Stimulated activated CD4-positive, alpha-beta T cell treated with anti-CD3 and anti-CD28 coated beads, Interleukin-4, amount 100 ng/mL, for 48 hours (primary cell): ENCODE measurements at regions not wholly inside any gene's neighbourhood (a gene's known extent, or its start where the extent isn't known, plus 50 kb on each side); places are given as distances from the start of the nearest gene placed in this dataset.

Source experiments
- DNase-seq, 2 donors: peaks; one replicate each; pipeline ENCODE4 v3.0.0-alpha.2; 2020; ENCODE audit warnings: low read depth in 2 of 2

DNA sequence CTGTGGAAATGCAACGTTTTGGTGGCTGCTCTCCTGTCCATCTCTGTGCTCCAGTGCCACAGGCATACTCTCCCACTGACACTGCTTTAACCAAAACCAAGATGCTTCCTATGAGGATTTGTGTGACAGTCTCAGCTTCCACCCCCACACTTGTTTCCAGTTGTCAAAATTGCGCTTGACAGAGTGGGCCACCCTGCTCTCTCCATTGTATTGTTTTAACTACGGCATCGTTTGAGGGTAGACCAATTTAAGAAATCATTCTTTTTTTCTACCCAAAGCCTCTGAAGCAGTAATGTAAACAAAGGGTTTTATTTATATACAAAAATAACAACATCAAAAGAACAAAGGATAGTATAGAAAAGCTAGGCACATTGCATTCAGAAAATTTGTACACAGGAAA is 178.0 kb downstream of the INHBA start:
- DNase-seq = no peak

GRCh38 chr7:41520445-41520844 is 182.4 kb downstream of the INHBA start:
- DNase-seq = no peak

- DNase-seq = no peak
These were observed 185.1 kb downstream of the INHBA start for GRCh38 chr7:41517771-41518170.

DNA sequence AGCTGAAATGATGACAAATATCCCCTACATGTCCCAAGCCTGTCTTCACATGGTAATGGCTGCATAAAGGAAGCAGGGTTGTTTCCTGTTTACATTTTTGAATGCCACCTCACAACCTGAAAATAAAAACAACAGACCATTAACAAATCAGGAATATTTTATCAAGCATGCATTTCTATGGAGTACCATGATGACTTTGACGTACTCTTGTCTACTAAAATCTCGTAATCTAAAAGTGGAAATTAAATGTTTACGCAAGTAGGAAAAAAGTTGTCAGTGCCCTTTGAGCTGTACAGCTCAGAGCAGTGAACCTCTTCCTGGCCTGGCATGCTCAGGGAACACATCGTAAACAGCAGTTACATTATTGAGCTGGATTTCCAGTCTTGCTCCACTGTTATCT is 194.1 kb downstream of the INHBA start:
- no peak for DNase-seq

- DNase-seq = no peak
These were observed 195.1 kb downstream of the INHBA start for GRCh38 chr7:41507686-41508268.

GRCh38 chr7:41504214-41504980 is 198.5 kb downstream of the INHBA start:
- DNase-seq = no peak

- no peak for DNase-seq
These were observed 199.5 kb downstream of the INHBA start for GRCh38 chr7:41503438-41503837.

DNA sequence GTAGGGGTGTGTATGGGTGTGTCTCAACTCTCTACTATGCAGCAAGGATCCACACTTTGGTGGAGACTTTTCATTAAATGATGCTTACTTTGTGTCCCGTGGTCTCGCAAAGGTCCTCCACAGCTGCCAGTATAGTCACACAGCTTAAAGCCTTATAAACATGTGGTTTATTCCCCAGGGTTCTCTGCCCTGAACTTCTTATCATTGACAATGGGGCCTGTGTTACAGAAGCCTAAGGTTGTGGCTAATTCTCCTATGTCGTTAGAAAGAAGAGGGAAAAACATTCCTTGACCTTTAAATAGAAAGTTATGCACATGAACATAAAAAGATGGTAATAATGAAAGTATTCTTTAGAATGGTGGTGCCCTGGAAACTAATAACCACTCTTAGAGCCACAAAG is 201.4 kb downstream of the INHBA start:
- no peak for DNase-seq

DNA sequence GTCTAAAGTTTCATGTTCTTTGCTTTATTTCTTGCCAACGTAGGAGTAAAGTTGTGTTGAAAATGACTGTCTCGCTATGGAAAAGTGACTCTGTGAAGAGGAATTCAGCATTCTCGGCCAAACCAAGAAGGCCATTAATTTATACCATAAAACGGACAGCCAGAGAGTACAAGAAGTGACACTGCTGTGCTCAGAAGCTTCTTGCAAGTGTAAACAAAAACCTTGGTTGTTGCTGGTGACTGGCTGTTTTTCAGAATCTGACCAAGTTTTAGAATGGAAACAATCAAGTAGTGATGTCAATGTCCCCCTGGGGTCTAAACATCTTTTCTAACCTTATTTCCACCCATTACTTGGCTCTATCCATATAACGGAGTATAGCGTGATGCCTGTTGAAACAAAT is 201.9 kb downstream of the INHBA start:
- DNase-seq = no peak

DNA sequence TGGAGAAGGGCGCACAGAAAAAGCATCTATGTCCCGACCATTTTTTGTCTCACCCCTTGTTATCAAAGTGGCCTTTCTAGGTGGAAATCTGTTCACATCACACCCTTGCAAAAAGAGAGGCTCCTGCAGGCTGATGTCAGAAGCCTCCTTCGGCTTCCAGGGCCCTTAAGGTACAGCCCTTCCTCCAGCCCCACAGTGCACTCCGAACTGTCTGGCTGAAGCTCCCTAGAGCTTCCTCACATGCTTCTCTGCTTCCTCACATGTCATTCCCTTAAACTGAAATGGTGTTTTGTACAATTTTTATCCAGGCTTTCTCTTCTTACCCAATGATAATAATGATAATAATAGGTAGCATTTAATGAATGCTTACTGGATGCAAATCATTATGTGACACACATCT is 210.3 kb downstream of the INHBA start:
- no peak for DNase-seq

DNA sequence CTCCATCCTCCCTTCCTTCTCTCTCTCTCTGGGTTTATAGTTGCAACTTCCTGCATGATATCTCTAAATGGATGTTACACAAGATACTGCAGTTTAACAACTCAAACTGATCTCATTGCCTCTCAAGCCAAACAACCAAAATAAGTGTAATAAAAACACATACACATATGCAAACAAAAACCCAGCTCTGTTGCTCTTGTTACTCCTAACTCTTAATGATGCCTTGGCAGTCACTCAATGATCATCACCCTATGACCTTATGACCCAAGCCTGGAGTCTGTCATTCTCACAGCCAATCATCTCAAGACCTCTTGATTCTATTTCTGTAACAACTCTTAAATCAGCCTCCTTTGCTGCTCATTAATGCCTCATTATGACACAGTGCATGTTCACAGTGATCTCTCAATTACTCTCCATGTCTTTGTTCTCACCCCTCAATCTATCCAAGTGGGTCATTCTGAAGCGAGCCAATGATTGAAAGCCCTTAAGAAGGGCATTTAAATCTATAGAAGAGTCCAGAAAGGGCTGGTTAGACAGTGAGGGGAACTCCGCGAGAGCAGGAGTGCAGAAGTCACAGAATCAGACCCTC is 210.9 kb downstream of the INHBA start:
- no peak for DNase-seq

GRCh38 chr7:41491308-41491707 is 211.6 kb downstream of the INHBA start:
- no peak for DNase-seq

DNA sequence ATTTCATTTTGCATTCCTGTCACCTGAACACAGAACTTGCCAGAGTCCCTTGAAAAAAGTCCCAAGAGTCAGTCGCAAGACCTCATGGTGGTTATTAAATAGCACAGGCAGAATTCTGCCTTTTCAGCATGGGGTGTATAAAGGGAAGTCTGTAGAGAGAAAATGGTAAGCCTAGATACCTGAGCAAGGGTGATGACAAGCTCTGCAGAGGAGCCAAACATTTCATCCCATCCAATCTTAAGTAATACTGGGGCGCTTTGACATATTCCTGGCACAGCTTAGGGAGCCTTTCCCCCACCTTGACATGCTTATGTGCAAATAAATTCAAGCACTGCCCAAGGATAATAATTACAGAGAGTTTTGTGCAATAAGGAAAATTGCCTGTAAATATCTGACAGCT is 213.0 kb downstream of the INHBA start:
- no peak for DNase-seq

DNA sequence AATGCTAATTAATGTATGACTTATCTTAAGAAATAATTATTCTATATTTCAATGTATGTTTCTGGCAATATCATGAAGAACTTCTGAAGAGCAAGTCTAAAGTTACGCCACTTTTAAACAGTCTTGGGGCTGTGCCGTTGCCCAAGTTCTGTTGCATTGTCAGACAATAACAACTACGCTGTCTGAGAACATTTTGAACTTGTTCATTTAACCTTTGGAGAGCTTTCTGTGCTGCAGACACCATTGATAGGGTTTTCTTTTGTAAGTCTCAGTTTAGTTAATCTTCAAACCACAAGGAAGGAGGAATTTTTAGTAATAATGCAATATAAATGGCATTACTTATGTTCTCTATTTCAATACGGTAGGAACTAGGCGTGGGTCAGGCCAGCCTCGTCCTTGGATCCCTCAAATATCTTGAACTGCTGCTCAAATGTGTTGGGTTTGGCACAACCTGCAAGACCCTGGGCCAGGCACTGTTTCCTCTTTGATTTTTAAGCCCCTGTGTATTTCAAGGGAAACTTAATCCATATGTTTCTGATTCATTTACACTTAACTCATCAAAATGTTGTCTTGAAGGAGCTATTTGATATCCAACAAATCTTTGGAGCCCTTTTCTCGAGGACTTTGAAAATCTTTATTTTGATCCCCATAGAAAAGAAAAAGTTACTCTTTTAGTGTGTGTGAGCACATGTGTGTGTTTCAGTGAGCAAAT is 215.5 kb downstream of the INHBA start:
- DNase-seq = no peak

- DNase-seq = no peak
These were observed 221.5 kb downstream of the INHBA start for GRCh38 chr7:41481353-41481752.

GRCh38 chr7:41478187-41478586 is 224.7 kb downstream of the INHBA start:
- no peak for DNase-seq

- no peak for DNase-seq
These were observed 226.5 kb downstream of the INHBA start for GRCh38 chr7:41476460-41476803.

GRCh38 chr7:41475801-41476459 is 227.0 kb downstream of the INHBA start:
- no peak for DNase-seq

GRCh38 chr7:41472427-41473125 is 230.3 kb downstream of the INHBA start:
- no peak for DNase-seq

- no peak for DNase-seq
These were observed 232.8 kb downstream of the INHBA start for GRCh38 chr7:41470081-41470480.

- no peak for DNase-seq
These were observed 235.3 kb downstream of the INHBA start for GRCh38 chr7:41467596-41467995.
